Fibroblast of lung (primary cell): ENCODE measurements at regions not wholly inside any gene's neighbourhood (a gene's known extent, or its start where the extent isn't known, plus 50 kb on each side); places are given as distances from the start of the nearest gene placed in this dataset.
A peak's percentile ranks its signal among the peaks of the same experiment; 100 is the strongest.

Source experiments
- DNase-seq, 2 donors: peaks; one replicate each; pipeline versions ENCODE4 v3.0.0 to v3.0.0-alpha.2; 2010; ENCODE audit warnings: low read depth in 2 of 2
- H2AFZ ChIP-seq: 2 replicates; pipeline ENCODE4 v1.5.1; 2012; ENCODE audit warnings: low read length, control low read depth, inconsistent platforms
- H3K27ac ChIP-seq: 2 replicates; pipeline ENCODE4 v1.5.1; 2011; ENCODE audit warnings: low read length, control low read depth; ENCODE audit not compliant: insufficient read depth
- H3K27me3 ChIP-seq: 2 replicates; pipeline ENCODE4 v1.5.1; 2011; ENCODE audit warnings: mild to moderate bottlenecking, low read length; ENCODE audit not compliant: control insufficient read depth, insufficient read depth
- H3K36me3 ChIP-seq: 2 replicates; pipeline ENCODE4 v1.5.1; 2011; ENCODE audit warnings: low read length; ENCODE audit not compliant: control insufficient read depth, insufficient read depth
- H3K4me1 ChIP-seq: 2 replicates; pipeline ENCODE4 v1.5.1; 2011; ENCODE audit warnings: low read length; ENCODE audit not compliant: control insufficient read depth, insufficient read depth; ENCODE audit errors: extremely low read depth
- H3K4me2 ChIP-seq: 2 replicates; pipeline ENCODE4 v1.5.1; 2011; ENCODE audit warnings: low read length, control low read depth; ENCODE audit not compliant: insufficient read depth; ENCODE audit errors: extremely low read depth
- H3K4me3 ChIP-seq, 4 experiments: fragments of 200-600 bp in 1 of 4; sonication (generic) in 1 of 4; replicated peaks in 1 of 4; 2 replicates each; pipeline ENCODE4 v1.5.1; 2011 to 2016; ENCODE audit warnings: low read length in 4 of 4, low read depth in 3 of 4, mild to moderate bottlenecking in 3 of 4, control low read depth in 2 of 4, inconsistent platforms in 1 of 4, mixed read lengths in 1 of 4; ENCODE audit not compliant: insufficient read depth in 1 of 4; ENCODE audit errors: control extremely low read depth in 1 of 4
- H3K79me2 ChIP-seq: 2 replicates; pipeline ENCODE4 v1.5.1; 2012; ENCODE audit warnings: mild to moderate bottlenecking, low read length, inconsistent platforms; ENCODE audit not compliant: control insufficient read depth, insufficient read depth
- H3K9ac ChIP-seq: 2 replicates; pipeline ENCODE4 v1.5.1; 2011; ENCODE audit warnings: mild to moderate bottlenecking, low read length, control low read depth; ENCODE audit not compliant: insufficient read depth
- H3K9me3 ChIP-seq: 2 replicates; pipeline ENCODE4 v1.5.1; 2012; ENCODE audit warnings: low read depth, low read length; ENCODE audit not compliant: control insufficient read depth, insufficient read depth
- H4K20me1 ChIP-seq: 2 replicates; pipeline ENCODE4 v1.5.1; 2011; ENCODE audit warnings: low read length; ENCODE audit not compliant: control insufficient read depth, insufficient read depth; ENCODE audit errors: extremely low read depth
- EZH2 ChIP-seq: IDR thresholded peaks from 2 replicates; pipeline ENCODE4 v1.5.1; 2012; ENCODE audit warnings: low read length, control low read depth, mild to moderate bottlenecking; ENCODE audit errors: missing control alignments
- TF ChIP-seq, protein P1 (sequence below), 2 donors: IDR thresholded peaks in 1 of 2; conservative IDR thresholded peaks in 1 of 2; 1 replicate in 1 of 2; 2 replicates in 1 of 2; pipeline ENCODE4 v1.5.1; 2011 to 2012; ENCODE audit warnings: low read length in 2 of 2, control low read depth in 1 of 2, inconsistent platforms in 1 of 2, low read depth in 1 of 2, mild to moderate bottlenecking in 1 of 2

GRCh38 chr13:44873461-44873860 lies 115.8 kb downstream of the NUFIP1 start:
- DNase-seq: peak in 1 of 2 donors; percentile 53
- Histone ChIP-seq H3K27me3 (peaks cover 2% of the 10 kb centered on the region), H3K27ac (no peak overlapping the region), H2AFZ (no peak overlapping the region), H3K9me3 (no peaks in the 10 kb centered on the region), H3K4me3 (no peak overlapping the region), H3K4me2 (no peak overlapping the region), H3K79me2 (no peaks in the 10 kb centered on the region), H3K9ac (no peak overlapping the region), H4K20me1 (no peaks in the 10 kb centered on the region), H3K4me1 (no peaks in the 10 kb centered on the region), H3K36me3 (no peaks in the 10 kb centered on the region)
- TF ChIP-seq, protein P1, sequence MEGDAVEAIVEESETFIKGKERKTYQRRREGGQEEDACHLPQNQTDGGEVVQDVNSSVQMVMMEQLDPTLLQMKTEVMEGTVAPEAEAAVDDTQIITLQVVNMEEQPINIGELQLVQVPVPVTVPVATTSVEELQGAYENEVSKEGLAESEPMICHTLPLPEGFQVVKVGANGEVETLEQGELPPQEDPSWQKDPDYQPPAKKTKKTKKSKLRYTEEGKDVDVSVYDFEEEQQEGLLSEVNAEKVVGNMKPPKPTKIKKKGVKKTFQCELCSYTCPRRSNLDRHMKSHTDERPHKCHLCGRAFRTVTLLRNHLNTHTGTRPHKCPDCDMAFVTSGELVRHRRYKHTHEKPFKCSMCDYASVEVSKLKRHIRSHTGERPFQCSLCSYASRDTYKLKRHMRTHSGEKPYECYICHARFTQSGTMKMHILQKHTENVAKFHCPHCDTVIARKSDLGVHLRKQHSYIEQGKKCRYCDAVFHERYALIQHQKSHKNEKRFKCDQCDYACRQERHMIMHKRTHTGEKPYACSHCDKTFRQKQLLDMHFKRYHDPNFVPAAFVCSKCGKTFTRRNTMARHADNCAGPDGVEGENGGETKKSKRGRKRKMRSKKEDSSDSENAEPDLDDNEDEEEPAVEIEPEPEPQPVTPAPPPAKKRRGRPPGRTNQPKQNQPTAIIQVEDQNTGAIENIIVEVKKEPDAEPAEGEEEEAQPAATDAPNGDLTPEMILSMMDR (conservative IDR thresholded peaks at IDR 0.05 in 1 of 2, IDR thresholded peaks at IDR 0.05 in 1 of 2; ENCODE audit: low read depth in 1 of 2, low read length in 2 of 2): no peak
- TF ChIP-seq EZH2: no peak

GRCh38 chr13:44872751-44873150 lies 116.5 kb downstream of the NUFIP1 start:
- peak overlapping the region; percentile 40 for H2AFZ ChIP-seq
- peak in 1 of 2 donors; percentile 11 for DNase-seq
- H3K79me2 ChIP-seq: no peaks in the 10 kb centered on the region

GRCh38 chr13:44870456-44870929 lies 118.8 kb downstream of the NUFIP1 start:
- H4K20me1 ChIP-seq: no peaks in the 10 kb centered on the region
- no peak overlapping the region for H3K9ac ChIP-seq
- no peak overlapping the region for H3K4me2 ChIP-seq
- no peak overlapping the region for H2AFZ ChIP-seq
- DNase-seq: no peak
- no peaks in the 10 kb centered on the region for H3K9me3 ChIP-seq
- TF ChIP-seq, protein P1 (conservative IDR thresholded peaks at IDR 0.05 in 1 of 2, IDR thresholded peaks at IDR 0.05 in 1 of 2; ENCODE audit: low read depth in 1 of 2, low read length in 2 of 2): no peak
- no peak for TF ChIP-seq EZH2
- H3K4me1 ChIP-seq: no peaks in the 10 kb centered on the region
- H3K36me3 ChIP-seq: no peaks in the 10 kb centered on the region
- H3K27me3 ChIP-seq: peaks cover 2% of the 10 kb centered on the region
- H3K27ac ChIP-seq: no peak overlapping the region
- no peak overlapping the region for H3K4me3 ChIP-seq
- no peaks in the 10 kb centered on the region for H3K79me2 ChIP-seq

More at GRCh38 chr13:44872751-44873150, 116.5 kb downstream of the NUFIP1 start:
- Histone ChIP-seq H3K4me3 (no peak overlapping the region), H3K9me3 (no peaks in the 10 kb centered on the region), H3K4me2 (no peak overlapping the region), H3K27ac (no peak overlapping the region), H3K9ac (no peak overlapping the region), H4K20me1 (no peaks in the 10 kb centered on the region), H3K27me3 (peaks cover 2% of the 10 kb centered on the region), H3K4me1 (no peaks in the 10 kb centered on the region), H3K36me3 (no peaks in the 10 kb centered on the region)
- TF ChIP-seq, protein P1 (conservative IDR thresholded peaks at IDR 0.05 in 1 of 2, IDR thresholded peaks at IDR 0.05 in 1 of 2; ENCODE audit: low read depth in 1 of 2, low read length in 2 of 2): no peak
- TF ChIP-seq EZH2: no peak
